ENCODE measurements at regions not wholly inside any gene's neighbourhood (a gene's known extent, or its start where the extent isn't known, plus 50 kb on each side); places are given as distances from the start of the nearest gene placed in this dataset.

DNA sequence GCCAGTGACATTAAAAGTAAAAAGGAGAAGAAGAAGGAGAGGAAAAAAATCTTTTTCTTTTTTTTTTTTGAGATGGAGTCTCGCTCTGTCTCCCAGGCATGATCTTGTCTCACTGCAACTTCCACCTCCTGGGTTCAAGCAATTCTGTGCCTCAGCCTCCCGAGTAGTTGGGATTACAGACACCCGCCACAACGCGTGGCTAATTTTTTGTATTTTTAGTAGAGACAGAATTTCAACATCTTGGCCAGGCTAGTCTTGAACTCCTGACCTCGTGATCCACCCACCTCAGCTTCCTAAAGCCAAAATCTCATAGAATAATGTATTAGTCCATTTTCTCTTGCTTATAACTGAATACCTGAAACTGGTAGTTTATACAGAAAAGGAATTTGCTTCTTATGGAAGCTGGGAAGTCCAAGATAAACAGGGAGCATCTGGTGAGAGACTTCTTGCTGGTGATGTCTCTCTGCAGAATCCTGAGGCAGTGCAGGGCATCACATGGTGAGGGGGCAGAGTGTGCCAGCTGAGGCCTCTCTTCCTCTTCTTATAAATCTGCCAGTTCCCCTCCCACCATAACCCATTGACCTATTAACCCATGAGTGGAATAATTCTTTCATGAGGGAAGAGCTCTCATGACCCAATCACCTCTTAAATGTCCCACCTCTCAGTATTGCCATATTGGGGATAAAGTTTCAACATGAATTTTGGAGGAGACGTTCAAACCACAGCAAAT is 466.3 kb downstream of the GADD45G start:
- no peak for TF ChIP-seq EZH2 (IDR thresholded peaks at IDR 0.05; ENCODE audit: low read depth, unreplicated experiment)
- no peak for TF ChIP-seq CREB1 (CRISPR knock-in tag; IDR thresholded peaks at IDR 0.05; ENCODE audit: low read depth)

Data from GM23338 (cell line).